IMR-90 (cell line): ENCODE measurements at regions not wholly inside any gene's neighbourhood (a gene's known extent, or its start where the extent isn't known, plus 50 kb on each side); places are given as distances from the start of the nearest gene placed in this dataset.

Experiments
- ATAC-seq: fragments of 200-7000 bp; cut with Tn5 transposase; 2 replicates; pipeline ENCODE4 v1.9.1; 2020; ENCODE audit warnings: low read depth, mild to moderate bottlenecking, moderate library complexity
- BruUV-seq: library from RNA; stranded (reverse); fragments of 400-500 nt; replicated peaks from 2 replicates; lab custom pipeline; 2021; lab: Mats Ljungman, UMichigan
- CTCF ChIA-PET: fragments of 300-600 bp; formaldehyde crosslinking; extraction: SDS; loops from one replicate; lab custom pipeline; 2021; ENCODE audit warnings: antibody characterized with exemption; lab: Yijun Ruan, JAX
- POLR2A ChIA-PET: fragments of 300-600 bp; sonication (Branson Sonifier 250); formaldehyde crosslinking; loops from one replicate; lab custom pipeline; 2022; ENCODE audit warnings: antibody characterized with exemption; ENCODE audit not compliant: unreplicated experiment; lab: Charles Lee
- DNase-seq: peaks from one replicate; pipeline ENCODE4 v3.0.0; 2013
- H2AFZ ChIP-seq: replicated peaks from 2 replicates; pipeline ENCODE3; 2013; ENCODE audit warnings: low read length, mild to moderate bottlenecking; ENCODE audit not compliant: poor library complexity
- H2AK5ac ChIP-seq: 2 replicates; pipeline ENCODE4 v1.6.1; 2013; ENCODE audit warnings: low read depth, low read length, inconsistent platforms
- H2AK9ac ChIP-seq: replicated peaks from 2 replicates; pipeline ENCODE3; 2013; ENCODE audit warnings: mild to moderate bottlenecking, low read depth, low read length, moderate library complexity; ENCODE audit not compliant: poor library complexity
- H2BK120ac ChIP-seq: 2 replicates; pipeline ENCODE4 v1.6.1; 2013; ENCODE audit warnings: low read depth, low read length, inconsistent platforms
- H2BK15ac ChIP-seq: 3 replicates; pipeline ENCODE4 v1.6.1; 2013; ENCODE audit warnings: low read depth, low read length, inconsistent platforms
- H2BK20ac ChIP-seq: 2 replicates; pipeline ENCODE4 v1.6.1; 2013; ENCODE audit warnings: low read depth, mild to moderate bottlenecking, inconsistent platforms, low read length, moderate library complexity
- H2BK5ac ChIP-seq: 2 replicates; pipeline ENCODE4 v1.6.1; 2013; ENCODE audit warnings: mild to moderate bottlenecking, low read depth, low read length, inconsistent platforms; ENCODE audit not compliant: poor library complexity, severe bottlenecking
- H3K14ac ChIP-seq: replicated peaks from 2 replicates; pipeline ENCODE4 v1.6.1; 2013; ENCODE audit warnings: low read depth, low read length, inconsistent platforms
- H3K18ac ChIP-seq: 2 replicates; pipeline ENCODE4 v1.6.1; 2013; ENCODE audit warnings: low read depth, low read length, control low read depth
- H3K23ac ChIP-seq: 2 replicates; pipeline ENCODE4 v1.6.1; 2013; ENCODE audit warnings: low read depth, low read length, inconsistent platforms
- H3K27ac ChIP-seq: 2 replicates; pipeline ENCODE4 v1.5.1; 2013; ENCODE audit warnings: mild to moderate bottlenecking, control low read depth, low read length; ENCODE audit not compliant: insufficient read depth
- H3K27me3 ChIP-seq: 2 replicates; pipeline ENCODE4 v1.6.1; 2013; ENCODE audit warnings: low read length; ENCODE audit not compliant: control insufficient read depth, insufficient read depth
- H3K36me3 ChIP-seq: 2 replicates; pipeline ENCODE4 v1.6.1; 2013; ENCODE audit warnings: low read length, mixed read lengths; ENCODE audit not compliant: control insufficient read depth, insufficient read depth
- H3K4ac ChIP-seq: 2 replicates; pipeline ENCODE4 v1.6.1; 2013; ENCODE audit warnings: low read depth, low read length, inconsistent platforms
- H3K4me1 ChIP-seq: 2 replicates; pipeline ENCODE4 v1.6.1; 2013; ENCODE audit warnings: low read length, mixed read lengths; ENCODE audit not compliant: control insufficient read depth, insufficient read depth
- H3K4me2 ChIP-seq: 2 replicates; pipeline ENCODE4 v1.6.1; 2013; ENCODE audit warnings: low read depth, mild to moderate bottlenecking, control low read depth, low read length, moderate library complexity
- H3K4me3 ChIP-seq: 2 replicates; pipeline ENCODE4 v1.5.1; 2013; ENCODE audit warnings: low read depth, mild to moderate bottlenecking, control low read depth, low read length, moderate library complexity; ENCODE audit not compliant: insufficient read depth
- H3K56ac ChIP-seq: 2 replicates; pipeline ENCODE4 v1.6.1; 2013; ENCODE audit warnings: low read length, inconsistent platforms; ENCODE audit not compliant: insufficient read depth; ENCODE audit errors: extremely low read depth
- H3K79me1 ChIP-seq, 2 experiments: 2 replicates each; pipeline ENCODE4 v1.6.1; 2013; ENCODE audit warnings: low read length in 2 of 2, inconsistent platforms in 1 of 2, low read depth in 1 of 2
- H3K9ac ChIP-seq: 2 replicates; pipeline ENCODE4 v1.6.1; 2013; ENCODE audit warnings: low read depth, low read length, control low read depth
- H3K9me1 ChIP-seq: 2 replicates; pipeline ENCODE4 v1.6.1; 2013; ENCODE audit warnings: low read length, inconsistent platforms; ENCODE audit not compliant: insufficient read depth
- H3K9me3 ChIP-seq: 2 replicates; pipeline ENCODE4 v1.6.1; 2013; ENCODE audit warnings: low read length; ENCODE audit not compliant: control insufficient read depth, insufficient read depth
- H4K20me1 ChIP-seq: 2 replicates; pipeline ENCODE4 v1.6.1; 2013; ENCODE audit warnings: low read length, inconsistent platforms; ENCODE audit not compliant: insufficient read depth
- H4K5ac ChIP-seq: 2 replicates; pipeline ENCODE4 v1.6.1; 2013; ENCODE audit warnings: mild to moderate bottlenecking, low read depth, low read length, control low read depth
- H4K8ac ChIP-seq, 2 experiments: 2 replicates each; pipeline ENCODE4 v1.6.1; 2013; ENCODE audit warnings: low read depth in 2 of 2, low read length in 2 of 2, control low read depth in 1 of 2, inconsistent platforms in 1 of 2
- H4K91ac ChIP-seq: 2 replicates; pipeline ENCODE4 v1.6.1; 2013; ENCODE audit warnings: low read depth, low read length, inconsistent platforms; ENCODE audit not compliant: insufficient read depth
- BHLHE40 ChIP-seq: fragments of 150-350 bp; IDR thresholded peaks from 2 replicates; pipeline ENCODE4 v1.6.1; 2016; ENCODE audit warnings: mild to moderate bottlenecking, low read depth, low read length
- CEBPB ChIP-seq: IDR thresholded peaks from 2 replicates; pipeline ENCODE4 v1.6.1; 2012; ENCODE audit warnings: low read depth, low read length, improper control_type of control experiment
- CHD1 ChIP-seq: IDR thresholded peaks from 2 replicates; pipeline ENCODE4 v1.6.1; 2012; ENCODE audit warnings: low read depth, low read length, improper control_type of control experiment
- CTCF ChIP-seq: conservative IDR thresholded peaks from 2 replicates; pipeline ENCODE4 v1.5.1; 2012; ENCODE audit warnings: mild to moderate bottlenecking, low read depth, low read length, improper control_type of control experiment
- ELK1 ChIP-seq: fragments of 150-350 bp; IDR thresholded peaks from 2 replicates; pipeline ENCODE4 v1.6.1; 2016; ENCODE audit warnings: low read depth, mild to moderate bottlenecking, low read length, moderate library complexity, borderline replicate concordance
- FOS ChIP-seq: fragments of 150-350 bp; IDR thresholded peaks from 2 replicates; pipeline ENCODE4 v1.6.1; 2016; ENCODE audit warnings: low read depth, low read length
- MAFK ChIP-seq: IDR thresholded peaks from 2 replicates; pipeline ENCODE4 v1.6.1; 2012; ENCODE audit warnings: low read depth, low read length, improper control_type of control experiment
- MAZ ChIP-seq: IDR thresholded peaks from 2 replicates; pipeline ENCODE4 v1.6.1; 2012; ENCODE audit warnings: low read depth, mild to moderate bottlenecking, low read length, improper control_type of control experiment, moderate library complexity, borderline replicate concordance
- MXI1 ChIP-seq: IDR thresholded peaks from 2 replicates; pipeline ENCODE4 v1.6.1; 2012; ENCODE audit warnings: low read depth, mild to moderate bottlenecking, low read length, moderate library complexity, borderline replicate concordance
- NFE2L2 ChIP-seq: fragments of 150-350 bp; IDR thresholded peaks from 2 replicates; pipeline ENCODE4 v1.6.1; 2016; ENCODE audit warnings: low read depth, mild to moderate bottlenecking, low read length
- POLR2A ChIP-seq: IDR thresholded peaks from 2 replicates; pipeline ENCODE4 v1.6.1; 2012; ENCODE audit warnings: mild to moderate bottlenecking, low read depth, low read length
- RAD21 ChIP-seq: IDR thresholded peaks from 2 replicates; pipeline ENCODE4 v1.6.1; 2012; ENCODE audit warnings: low read length, improper control_type of control experiment
- RCOR1 ChIP-seq: IDR thresholded peaks from 2 replicates; pipeline ENCODE4 v1.6.1; 2012; ENCODE audit warnings: mild to moderate bottlenecking, low read length, improper control_type of control experiment; ENCODE audit not compliant: insufficient replicate concordance
- RFX5 ChIP-seq: IDR thresholded peaks from 2 replicates; pipeline ENCODE4 v1.8.0; 2012; ENCODE audit warnings: low read depth, mild to moderate bottlenecking, low read length, moderate library complexity
- SMC3 ChIP-seq: fragments of 150-350 bp; IDR thresholded peaks from 2 replicates; pipeline ENCODE4 v1.6.1; 2016; ENCODE audit warnings: low read depth, mild to moderate bottlenecking, antibody characterized with exemption, low read length, moderate library complexity
- USF2 ChIP-seq: fragments of 150-350 bp; IDR thresholded peaks from 2 replicates; pipeline ENCODE4 v1.6.1; 2017; ENCODE audit warnings: mild to moderate bottlenecking, antibody characterized with exemption, low read length, low read depth
- WGBS, 2 experiments: methylation state at CpG; one replicate each; pipeline versions ENCODE4 v1.1.5 to v1.1.7; 2013; ENCODE audit warnings: missing lambda C conversion rate in 2 of 2; ENCODE audit not compliant: insufficient read length in 1 of 2; ENCODE audit errors: extremely low coverage in 2 of 2; 5-methylcytosine and 5-hydroxymethylcytosine counted together
- dilution Hi-C: fragments of 300-500 bp; cut with HindIII; formaldehyde crosslinking; loops from one replicate; pipeline ENCODE4 v1.14.3; 2018; ENCODE audit warnings: low sequenced_read_pairs; ENCODE audit not compliant: unreplicated experiment
- in situ Hi-C: fragments of 300-500 bp; cut with MboI; formaldehyde crosslinking; loops from 3 replicates; pipeline ENCODE4 v1.14.3; 2019; ENCODE audit warnings: low sequenced_read_pairs, inconsistent platforms, mixed read lengths
- intact Hi-C: fragments of 100-400 bp; cut with micrococcal nuclease; formaldehyde crosslinking; loops from 2 replicates; pipeline ENCODE4 v1.10.0; 2022

GRCh38 chr3:10615715-10616114 is 110.3 kb upstream of the ATP2B2 start:
- Histone ChIP-seq H2AK5ac (no peak overlapping the region), H4K91ac (no peak overlapping the region), H2BK120ac (no peak overlapping the region), H2BK5ac (no peak overlapping the region), H2BK15ac (no peak overlapping the region), H3K4me2 (no peak overlapping the region), H3K79me1 (no peaks in the 10 kb centered on the region), H3K9me3 (peaks cover 3% of the 10 kb centered on the region; the same call in 1 of the 2 replicates), H3K27ac (no peak overlapping the region), H3K14ac (no peak overlapping the region), H4K20me1 (no peaks in the 10 kb centered on the region), H3K4me1 (no peaks in the 10 kb centered on the region), H4K8ac (no peak overlapping the region), H2AK9ac (no peak overlapping the region), H3K36me3 (no peaks in the 10 kb centered on the region), H4K5ac (no peak overlapping the region), H3K4ac (no peak overlapping the region), H3K27me3 (peaks cover 4% of the 10 kb centered on the region; the same call in 1 of the 2 replicates), H3K4me3 (no peak overlapping the region), H3K9me1 (no peaks in the 10 kb centered on the region), H3K56ac (no peak overlapping the region), H3K18ac (no peak overlapping the region), H3K23ac (no peak overlapping the region), H2BK20ac (no peak overlapping the region), H3K9ac (no peak overlapping the region), H2AFZ (no peak overlapping the region)
- no peak for DNase-seq
- no TSS peak for BruUV-seq
- in situ Hi-C loops = no loop called here
- ChIA-PET POLR2A (no interaction called here), CTCF (no interaction called here)
- intact Hi-C loops = no loop called here
- dilution Hi-C loops = no loop called here
- ATAC-seq = no peak
- TF ChIP-seq CEBPB (no peak), FOS (no peak), MXI1 (no peak), SMC3 (no peak), USF2 (no peak), RCOR1 (no peak), BHLHE40 (no peak), RFX5 (no peak), CHD1 (no peak), CTCF (no peak), NFE2L2 (no peak), ELK1 (no peak), MAZ (no peak), POLR2A (no peak), RAD21 (no peak), MAFK (no peak)
- WGBS, 2 experiments = no CpG with 5 or more reads among the region's 2 CpGs
